ENCODE measurements at regions not wholly inside any gene's neighbourhood (a gene's known extent, or its start where the extent isn't known, plus 50 kb on each side); places are given as distances from the start of the nearest gene placed in this dataset.

- peaks cover 6% of the 10 kb centered on the region for H3K79me1 ChIP-seq (ENCODE audit: low read length)
- H2BK12ac ChIP-seq (ENCODE audit: low read length), result no peak overlapping the region
Observed at GRCh38 chr12:115176741-115177400, 492.9 kb upstream of the TBX3 start.

GRCh38 chr12:115174920-115175319, 490.9 kb upstream of the TBX3 start:
- H4K91ac ChIP-seq (ENCODE audit: low read depth, low read length), result peak overlapping the region; percentile 48
- peak overlapping the region; percentile 31 for H3K27ac ChIP-seq (ENCODE audit: low read depth, low read length)
- no peak overlapping the region for H3K18ac ChIP-seq (ENCODE audit: low read length)
- H2AFZ ChIP-seq (ENCODE audit: insufficient read depth, low read length, poor library complexity), result no peak overlapping the region
- no peak overlapping the region for H4K8ac ChIP-seq (ENCODE audit: low read depth, low read length)
- no peak overlapping the region for H3K14ac ChIP-seq (ENCODE audit: low read length)
- peaks cover 6% of the 10 kb centered on the region for H3K79me1 ChIP-seq (ENCODE audit: low read length)
- no CpG with 5 or more reads among the region's 12 CpGs for WGBS (ENCODE audit: extremely low coverage, insufficient coverage, insufficient read length)
- H2BK5ac ChIP-seq (ENCODE audit: low read depth, low read length, poor library complexity), result no peak overlapping the region
- H3K79me2 ChIP-seq (ENCODE audit: control insufficient read depth, insufficient read depth, low read length, poor library complexity), result no peaks in the 10 kb centered on the region
- peaks cover 0 to 9% of the 10 kb centered on the region in 2 experiments for H3K4me1 ChIP-seq (ENCODE audit: control insufficient read depth in 1 of 2, insufficient read depth in 2 of 2, low read length in 2 of 2)
- no peak overlapping the region for H4K12ac ChIP-seq (ENCODE audit: low read depth, low read length)
- no peak overlapping the region for H2BK120ac ChIP-seq (ENCODE audit: insufficient read depth, low read length, poor library complexity)
- H3K27me3 ChIP-seq (ENCODE audit: insufficient read depth, low read length), result no peaks in the 10 kb centered on the region
- H3K4me2 ChIP-seq (ENCODE audit: low read length), result peak overlapping the region; percentile 40
- H3K9ac ChIP-seq (ENCODE audit: low read length), result no peak overlapping the region
- no peak overlapping the region for H3K4me3 ChIP-seq (ENCODE audit: low read depth, low read length)
- no peak overlapping the region for H3K4ac ChIP-seq (ENCODE audit: low read depth, low read length)
- DNase-seq, result no peak
- no peak overlapping the region for H2BK12ac ChIP-seq (ENCODE audit: low read length)
- H2AK5ac ChIP-seq (ENCODE audit: low read length), result no peak overlapping the region
- H3K9me3 ChIP-seq (ENCODE audit: insufficient read depth, low read depth, low read length), result no peaks in the 10 kb centered on the region
- no peak overlapping the region for H3K23ac ChIP-seq (ENCODE audit: low read length)
- H3K36me3 ChIP-seq (ENCODE audit: control insufficient read depth in 1 of 2, insufficient read depth in 2 of 2, low read length in 2 of 2), result no peaks in the 10 kb centered on the region

More at GRCh38 chr12:115176741-115177400, 492.9 kb upstream of the TBX3 start:
- no peaks in the 10 kb centered on the region for H3K79me2 ChIP-seq (ENCODE audit: control insufficient read depth, insufficient read depth, low read length, poor library complexity)
- H2BK5ac ChIP-seq (ENCODE audit: low read depth, low read length, poor library complexity), result no peak overlapping the region
- H3K4me2 ChIP-seq (ENCODE audit: low read length), result no peak overlapping the region
- H3K23ac ChIP-seq (ENCODE audit: low read length), result no peak overlapping the region
- H3K14ac ChIP-seq (ENCODE audit: low read length), result no peak overlapping the region
- H3K36me3 ChIP-seq (ENCODE audit: control insufficient read depth in 1 of 2, insufficient read depth in 2 of 2, low read length in 2 of 2), result no peaks in the 10 kb centered on the region
- no peak overlapping the region for H2BK120ac ChIP-seq (ENCODE audit: insufficient read depth, low read length, poor library complexity)
- no peak overlapping the region for H3K9ac ChIP-seq (ENCODE audit: low read length)
- no peak for DNase-seq
- H4K8ac ChIP-seq (ENCODE audit: low read depth, low read length), result no peak overlapping the region
- H2AK5ac ChIP-seq (ENCODE audit: low read length), result no peak overlapping the region
- no peak overlapping the region for H3K4ac ChIP-seq (ENCODE audit: low read depth, low read length)
- no peak overlapping the region for H3K27ac ChIP-seq (ENCODE audit: low read depth, low read length)
- peaks cover 0 to 5% of the 10 kb centered on the region in 2 experiments for H3K4me1 ChIP-seq (ENCODE audit: control insufficient read depth in 1 of 2, insufficient read depth in 2 of 2, low read length in 2 of 2)
- H3K18ac ChIP-seq (ENCODE audit: low read length), result no peak overlapping the region
- H2AFZ ChIP-seq (ENCODE audit: insufficient read depth, low read length, poor library complexity), result no peak overlapping the region
- no peak overlapping the region for H3K4me3 ChIP-seq (ENCODE audit: low read depth, low read length)
- H3K27me3 ChIP-seq (ENCODE audit: insufficient read depth, low read length), result no peaks in the 10 kb centered on the region
- H4K91ac ChIP-seq (ENCODE audit: low read depth, low read length), result no peak overlapping the region
- WGBS (ENCODE audit: extremely low coverage, insufficient coverage, insufficient read length), result no CpG with 5 or more reads among the region's 3 CpGs
- H4K12ac ChIP-seq (ENCODE audit: low read depth, low read length), result no peak overlapping the region
- no peaks in the 10 kb centered on the region for H3K9me3 ChIP-seq (ENCODE audit: insufficient read depth, low read depth, low read length)

DNA sequence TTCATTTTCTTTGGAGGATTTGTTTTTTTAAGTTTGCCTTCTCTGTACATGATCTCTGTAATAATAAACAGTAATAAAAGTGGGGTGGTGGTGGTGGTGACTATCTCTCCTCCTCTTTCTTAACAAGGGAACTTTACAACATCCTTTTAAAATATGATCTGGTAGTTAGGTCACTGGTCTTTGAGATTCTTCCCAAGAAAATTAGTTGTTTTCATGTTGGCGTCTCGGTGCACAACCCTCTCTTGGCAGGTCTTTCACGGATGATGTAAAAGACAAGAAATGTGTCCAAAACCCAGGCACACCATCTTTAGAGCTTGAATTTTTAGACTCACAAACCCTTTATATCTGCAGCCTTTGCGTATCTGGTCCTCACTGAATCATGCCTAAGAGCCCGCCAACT, 488.5 kb upstream of the TBX3 start:
- Histone ChIP-seq H2BK5ac (ENCODE audit: low read depth, low read length, poor library complexity) (no peak overlapping the region), H3K4me1 (ENCODE audit: control insufficient read depth in 1 of 2, insufficient read depth in 2 of 2, low read length in 2 of 2) (peaks cover 0 to 9% of the 10 kb centered on the region in 2 experiments), H3K9me3 (ENCODE audit: insufficient read depth, low read depth, low read length) (no peaks in the 10 kb centered on the region), H3K14ac (ENCODE audit: low read length) (no peak overlapping the region), H3K4me3 (ENCODE audit: low read depth, low read length) (no peak overlapping the region), H3K79me2 (ENCODE audit: control insufficient read depth, insufficient read depth, low read length, poor library complexity) (no peaks in the 10 kb centered on the region), H3K4me2 (ENCODE audit: low read length) (no peak overlapping the region), H3K27ac (ENCODE audit: low read depth, low read length) (no peak overlapping the region), H3K4ac (ENCODE audit: low read depth, low read length) (no peak overlapping the region), H3K27me3 (ENCODE audit: insufficient read depth, low read length) (no peaks in the 10 kb centered on the region), H4K12ac (ENCODE audit: low read depth, low read length) (no peak overlapping the region), H3K9ac (ENCODE audit: low read length) (no peak overlapping the region), H2AK5ac (ENCODE audit: low read length) (no peak overlapping the region), H4K91ac (ENCODE audit: low read depth, low read length) (no peak overlapping the region), H3K79me1 (ENCODE audit: low read length) (peaks cover 6% of the 10 kb centered on the region), H3K23ac (ENCODE audit: low read length) (no peak overlapping the region), H3K18ac (ENCODE audit: low read length) (no peak overlapping the region), H4K8ac (ENCODE audit: low read depth, low read length) (no peak overlapping the region), H2AFZ (ENCODE audit: insufficient read depth, low read length, poor library complexity) (no peak overlapping the region), H3K36me3 (ENCODE audit: control insufficient read depth in 1 of 2, insufficient read depth in 2 of 2, low read length in 2 of 2) (no peaks in the 10 kb centered on the region), H2BK120ac (ENCODE audit: insufficient read depth, low read length, poor library complexity) (peak overlapping the region; percentile 62), H2BK12ac (ENCODE audit: low read length) (peak overlapping the region; percentile 53)
- DNase-seq, result no peak
- WGBS (ENCODE audit: extremely low coverage, insufficient coverage, insufficient read length), result no CpG with 5 or more reads among the region's 5 CpGs

DNA sequence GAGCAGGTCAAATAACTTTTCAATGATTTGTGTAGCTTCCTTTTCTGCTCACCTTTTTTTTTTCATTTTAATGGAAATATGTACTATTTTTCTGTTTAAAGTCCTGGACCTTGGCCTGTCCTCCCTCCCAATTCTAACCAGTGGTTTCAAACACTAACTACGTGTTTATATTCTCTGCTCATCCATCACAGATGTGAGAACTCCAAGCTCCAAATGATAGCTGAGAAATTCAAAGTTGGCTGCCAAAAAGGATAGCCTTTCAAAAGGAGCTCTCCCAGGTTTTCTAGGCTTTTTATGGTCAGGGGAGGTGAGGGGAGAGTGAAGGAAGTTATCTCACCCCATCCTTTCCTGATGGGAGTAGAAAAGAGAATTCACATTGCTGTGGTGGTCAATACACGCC, 486.0 kb upstream of the TBX3 start:
- no peak overlapping the region for H3K23ac ChIP-seq (ENCODE audit: low read length)
- H3K36me3 ChIP-seq (ENCODE audit: control insufficient read depth in 1 of 2, insufficient read depth in 2 of 2, low read length in 2 of 2), result no peaks in the 10 kb centered on the region
- no peak overlapping the region for H2BK5ac ChIP-seq (ENCODE audit: low read depth, low read length, poor library complexity)
- no CpG with 5 or more reads among the region's 2 CpGs for WGBS (ENCODE audit: extremely low coverage, insufficient coverage, insufficient read length)
- no peak overlapping the region for H2AK5ac ChIP-seq (ENCODE audit: low read length)
- no peaks in the 10 kb centered on the region for H3K9me3 ChIP-seq (ENCODE audit: insufficient read depth, low read depth, low read length)
- H2BK12ac ChIP-seq (ENCODE audit: low read length), result no peak overlapping the region
- no peaks in the 10 kb centered on the region for H3K27me3 ChIP-seq (ENCODE audit: insufficient read depth, low read length)
- H3K4me1 ChIP-seq (ENCODE audit: control insufficient read depth in 1 of 2, insufficient read depth in 2 of 2, low read length in 2 of 2), result peaks cover 0 to 7% of the 10 kb centered on the region in 2 experiments
- DNase-seq, result no peak
- H2BK120ac ChIP-seq (ENCODE audit: insufficient read depth, low read length, poor library complexity), result no peak overlapping the region
- H4K8ac ChIP-seq (ENCODE audit: low read depth, low read length), result no peak overlapping the region
- H3K79me1 ChIP-seq (ENCODE audit: low read length), result peaks cover 10% of the 10 kb centered on the region
- H3K79me2 ChIP-seq (ENCODE audit: control insufficient read depth, insufficient read depth, low read length, poor library complexity), result no peaks in the 10 kb centered on the region
- no peak overlapping the region for H3K4me3 ChIP-seq (ENCODE audit: low read depth, low read length)
- no peak overlapping the region for H3K27ac ChIP-seq (ENCODE audit: low read depth, low read length)
- no peak overlapping the region for H3K4me2 ChIP-seq (ENCODE audit: low read length)
- no peak overlapping the region for H3K4ac ChIP-seq (ENCODE audit: low read depth, low read length)
- no peak overlapping the region for H2AFZ ChIP-seq (ENCODE audit: insufficient read depth, low read length, poor library complexity)
- no peak overlapping the region for H3K9ac ChIP-seq (ENCODE audit: low read length)
- H3K14ac ChIP-seq (ENCODE audit: low read length), result no peak overlapping the region
- H3K18ac ChIP-seq (ENCODE audit: low read length), result no peak overlapping the region
- H4K91ac ChIP-seq (ENCODE audit: low read depth, low read length), result peak overlapping the region; percentile 13
- no peak overlapping the region for H4K12ac ChIP-seq (ENCODE audit: low read depth, low read length)

Measured in trophoblast cell (in vitro differentiated cells and primary cell).